GM12878 (cell line): ENCODE measurements at regions not wholly inside any gene's neighbourhood (a gene's known extent, or its start where the extent isn't known, plus 50 kb on each side); places are given as distances from the start of the nearest gene placed in this dataset.

Experiments
- ATAC-seq: fragments of 200-7000 bp; cut with Tn5 transposase; 3 replicates; pipeline ENCODE4 v1.9.1; 2020; ENCODE audit warnings: mild to moderate bottlenecking, moderate library complexity
- BruUV-seq: library from RNA; stranded (reverse); fragments of 400-500 nt; replicated peaks from 2 replicates; lab custom pipeline; 2021; lab: Mats Ljungman, UMichigan
- CTCF ChIA-PET: fragments of 300-600 bp; sonication (Branson Sonifier 250); formaldehyde crosslinking; extraction: SDS; loops from one replicate; lab custom pipeline; 2021; ENCODE audit warnings: inconsistent platforms; lab: Yijun Ruan, JAX
- POLR2A ChIA-PET: fragments of 350-600 bp; formaldehyde crosslinking; extraction: SDS; loops from one replicate; lab custom pipeline; 2021; ENCODE audit warnings: inconsistent platforms; lab: Charles Lee
- RAD21 ChIA-PET: fragments of 300-600 bp; sonication (Branson Sonifier 250); formaldehyde crosslinking; loops from one replicate; lab custom pipeline; 2023; ENCODE audit warnings: antibody characterized with exemption; ENCODE audit not compliant: unreplicated experiment; lab: Charles Lee
- SMC1A ChIA-PET: fragments of 300-600 bp; sonication (Branson Sonifier 250); formaldehyde crosslinking; loops from one replicate; lab custom pipeline; 2023; ENCODE audit not compliant: unreplicated experiment, uncharacterized antibody; lab: Charles Lee
- DNase-seq: peaks from one replicate; pipeline ENCODE4 v3.0.0-alpha.2; 2011; ENCODE audit warnings: low read depth, low spot score
- FAIRE-seq: peaks from 3 replicates; lab custom pipeline; 2011; peaks lifted over from hg19 to GRCh38; lab: Jason Lieb, UNC
- H2AFZ ChIP-seq: 2 replicates; pipeline ENCODE4 v1.6.0; 2011; ENCODE audit warnings: low read depth, low read length, control low read depth; ENCODE audit not compliant: control insufficient read depth
- H3K27ac ChIP-seq: 2 replicates; pipeline ENCODE4 v1.5.1; 2011; ENCODE audit warnings: control low read depth; ENCODE audit not compliant: control insufficient read depth, insufficient read depth
- H3K27me3 ChIP-seq, 2 experiments: replicated peaks in 1 of 2; 2 replicates each; pipeline versions ENCODE4 v1.6.0 to v1.6.1; 2011; ENCODE audit warnings: low read length in 1 of 2; ENCODE audit not compliant: control insufficient read depth in 2 of 2, insufficient read depth in 2 of 2
- H3K36me3 ChIP-seq, 2 experiments: 2 replicates each; pipeline ENCODE4 v1.5.1; 2011; ENCODE audit warnings: low read length in 1 of 2; ENCODE audit not compliant: control insufficient read depth in 2 of 2, insufficient read depth in 2 of 2
- H3K4me1 ChIP-seq: 2 replicates; pipeline ENCODE4 v1.6.1; 2011; ENCODE audit warnings: mild to moderate bottlenecking, low read length, moderate library complexity, mixed read lengths; ENCODE audit not compliant: control insufficient read depth, insufficient read depth
- H3K4me2 ChIP-seq: 2 replicates; pipeline ENCODE4 v1.6.0; 2011; ENCODE audit warnings: control low read depth; ENCODE audit not compliant: control insufficient read depth, insufficient read depth
- H3K4me3 ChIP-seq: fragments of 200-600 bp; sonication (generic); 2 replicates; pipeline ENCODE4 v1.5.1; 2016
- H3K79me2 ChIP-seq: 2 replicates; pipeline ENCODE4 v1.6.0; 2011; ENCODE audit warnings: low read length; ENCODE audit not compliant: control insufficient read depth, insufficient read depth
- H3K9ac ChIP-seq: 2 replicates; pipeline ENCODE4 v1.8.0; 2011; ENCODE audit warnings: low read length, control low read depth, mixed read lengths; ENCODE audit not compliant: control insufficient read depth, insufficient read depth
- H3K9me3 ChIP-seq: replicated peaks from 3 replicates; pipeline ENCODE4 v1.5.1; 2011; ENCODE audit warnings: mild to moderate bottlenecking, low read length; ENCODE audit not compliant: control insufficient read depth, insufficient read depth
- H4K20me1 ChIP-seq: 2 replicates; pipeline ENCODE4 v1.6.0; 2011; ENCODE audit not compliant: control insufficient read depth, insufficient read depth
- JUNB ChIP-seq: IDR thresholded peaks from 2 replicates; pipeline ENCODE4 v1.6.1; 2016; ENCODE audit warnings: antibody characterized with exemption, mild to moderate bottlenecking
- NKRF ChIP-seq: fragments of 450-650 bp; conservative IDR thresholded peaks from 2 replicates; pipeline ENCODE4 v1.6.1; 2017; ENCODE audit warnings: mild to moderate bottlenecking, moderate library complexity
- POLR2AphosphoS5 ChIP-seq: IDR thresholded peaks from 2 replicates; pipeline ENCODE4 v1.6.1; 2011; ENCODE audit warnings: mild to moderate bottlenecking, low read length, inconsistent platforms
- WGBS: methylation state at CpG from one replicate; pipeline ENCODE4 v1.1.6; 2016; ENCODE audit warnings: low lambda C conversion rate; ENCODE audit not compliant: insufficient replicate concordance, insufficient coverage; ENCODE audit errors: missing lambda C conversion rate; 5-methylcytosine and 5-hydroxymethylcytosine counted together
- in situ Hi-C: fragments of 300-500 bp; cut with MboI; formaldehyde crosslinking; loops from 9 replicates; pipeline ENCODE4 v1.14.3; 2018; ENCODE audit warnings: mixed read lengths
- intact Hi-C: fragments of 100-400 bp; cut with micrococcal nuclease; formaldehyde crosslinking; loops from one replicate; pipeline ENCODE4 v1.14.2; 2022; ENCODE audit not compliant: unreplicated experiment

- TF ChIP-seq POLR2AphosphoS5: no peak
- no peak for TF ChIP-seq JUNB
These were observed 409.0 kb downstream of the BCOR start (continued) for GRCh38 chrX:39688576-39689375.

- ATAC-seq (no peak), FAIRE-seq (no peak), DNase-seq (no peak)
- no peaks in the 10 kb centered on the region for H3K79me2 ChIP-seq
- CTCF ChIA-PET: no interaction called here
- BruUV-seq: no TSS peak
- intact Hi-C loops: no loop called here
- H3K4me2 ChIP-seq: no peak overlapping the region
- H4K20me1 ChIP-seq: no peaks in the 10 kb centered on the region
- SMC1A ChIA-PET: no interaction called here
- H3K4me1 ChIP-seq: no peaks in the 10 kb centered on the region
- no peak for TF ChIP-seq NKRF
- H3K27me3 ChIP-seq: peaks cover 0 to 2% of the 10 kb centered on the region in 2 experiments; a peak in 3 of 4 replicates
- H3K36me3 ChIP-seq: no peaks in the 10 kb centered on the region
- H3K9ac ChIP-seq: no peak overlapping the region
- H2AFZ ChIP-seq: no peak overlapping the region
- WGBS: 47% methylated on average over 30 of the region's 33 CpGs
- no peaks in the 10 kb centered on the region for H3K9me3 ChIP-seq
- RAD21 ChIA-PET: no interaction called here
- in situ Hi-C loops: no loop called here
- no peak overlapping the region for H3K27ac ChIP-seq
- POLR2A ChIA-PET: no interaction called here
- no peak overlapping the region for H3K4me3 ChIP-seq
These were observed 408.2 kb downstream of the BCOR start for GRCh38 chrX:39689376-39690104.
